ENCODE measurements at regions not wholly inside any gene's neighbourhood (a gene's known extent, or its start where the extent isn't known, plus 50 kb on each side); places are given as distances from the start of the nearest gene placed in this dataset.

DNA sequence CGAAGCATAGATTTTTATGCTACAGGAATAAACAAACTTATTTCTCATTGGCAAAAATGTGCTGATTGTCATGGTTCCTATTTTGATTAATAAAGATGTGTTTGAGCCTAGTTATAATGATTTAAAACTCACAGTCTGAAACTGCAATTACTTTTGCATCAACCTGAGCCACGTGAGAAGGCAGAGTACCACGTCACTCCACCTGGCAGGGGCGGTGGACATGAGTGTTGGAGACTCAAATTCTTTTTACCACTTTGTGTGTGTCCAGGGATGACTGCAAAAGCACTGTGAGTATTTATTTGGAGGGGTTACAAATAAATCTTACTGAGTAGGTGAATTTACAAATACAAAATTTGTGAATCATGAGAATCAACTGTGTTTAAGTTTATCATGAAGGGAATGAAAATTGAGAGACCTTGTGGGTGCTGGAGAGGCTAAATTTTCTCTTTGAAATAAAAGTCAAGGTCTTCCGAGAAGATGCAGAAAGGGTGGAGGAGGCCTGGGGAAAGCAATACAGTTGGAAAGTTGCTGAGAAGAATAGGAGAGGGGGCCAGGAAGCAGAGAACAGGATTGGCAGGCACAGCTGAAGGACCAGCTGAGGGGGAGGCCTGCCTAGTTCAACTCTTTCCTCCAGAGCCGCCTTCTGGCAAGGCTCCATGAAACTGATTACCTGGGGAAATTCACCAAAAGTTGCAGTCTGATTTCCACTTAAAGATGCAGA is 316.4 kb downstream of the MYCN start:
- no peak for TF ChIP-seq YY1 (IDR thresholded peaks at IDR 0.05; ENCODE audit: insufficient read depth, insufficient read length)
- no peak for TF ChIP-seq ZNF274 (IDR thresholded peaks at IDR 0.05; ENCODE audit: low read depth, low read length)
